ENCODE measurements at regions not wholly inside any gene's neighbourhood (a gene's known extent, or its start where the extent isn't known, plus 50 kb on each side); places are given as distances from the start of the nearest gene placed in this dataset.

DNA sequence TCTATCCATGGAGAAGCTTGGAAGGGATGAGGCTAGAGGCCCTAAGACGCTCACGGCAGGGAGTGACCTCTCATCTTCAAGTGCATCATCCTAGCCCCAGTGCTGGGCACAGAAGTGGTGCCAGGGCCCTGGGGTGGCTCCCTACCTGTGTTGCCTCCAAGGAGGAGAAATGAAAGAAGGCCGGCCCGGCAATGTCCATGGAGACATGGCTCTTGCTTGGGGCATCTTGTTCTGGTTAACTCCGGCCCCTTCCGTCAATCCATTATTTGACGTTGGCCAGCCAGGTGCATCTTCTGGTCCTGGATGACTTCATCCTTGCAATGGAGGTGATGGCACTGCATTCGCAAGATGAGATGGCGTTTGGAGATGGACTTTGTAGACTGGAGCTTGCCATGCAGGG lies 83.2 kb upstream of the ALDH1L1 start:
- no peaks in the 10 kb centered on the region for H3K36me3 Mint-ChIP-seq
- peaks cover 0 to 20% (median 4%) of the 10 kb centered on the region in 7 donors for H3K9me3 Mint-ChIP-seq
- no peaks in the 10 kb centered on the region for H4K20me1 ChIP-seq (ENCODE audit: insufficient read depth, low read length)
- H3K4me3 Mint-ChIP-seq, result no peak overlapping the region
- peaks cover 22 to 33% (median 33%) of the 10 kb centered on the region in 3 donors for H3K27me3 Mint-ChIP-seq (ENCODE audit: low read depth in 3 of 3)
- H3K9me3 ChIP-seq (replicated peaks in 1 of 2; ENCODE audit: control insufficient read depth in 1 of 2, insufficient read depth in 1 of 2, low read length in 2 of 2), result peaks cover 0 to 12% of the 10 kb centered on the region in 2 donors
- no peak for DNase-seq
- no peak overlapping the region for H3K9ac ChIP-seq (ENCODE audit: insufficient read depth, low read length, poor library complexity, severe bottlenecking)
- no peak overlapping the region for H2AFZ ChIP-seq (ENCODE audit: insufficient read depth, low read depth, low read length, poor library complexity, severe bottlenecking)
- no peaks in the 10 kb centered on the region for H3K36me3 ChIP-seq (replicated peaks in 1 of 2; ENCODE audit: control insufficient read depth in 1 of 2, insufficient read depth in 2 of 2, low read length in 2 of 2)
- peaks cover 39 to 61% of the 10 kb centered on the region in 2 donors for H3K4me1 ChIP-seq (ENCODE audit: control insufficient read depth in 1 of 2, insufficient read depth in 2 of 2, low read length in 2 of 2)
- intact Hi-C loops (cut with micrococcal nuclease), result no loop called here
- H3K27me3 ChIP-seq (ENCODE audit: control insufficient read depth in 2 of 2, insufficient read depth in 2 of 2, low read length in 2 of 2), result peaks cover 0 to 31% of the 10 kb centered on the region in 2 donors
- H3K4me2 ChIP-seq (replicated peaks; ENCODE audit: extremely low read depth, low read length, poor library complexity, severe bottlenecking), result no peak overlapping the region
- H3K27ac Mint-ChIP-seq, result no peak overlapping the region
- no peak for TF ChIP-seq CTCF (IDR thresholded peaks at IDR 0.05)
- peaks cover 46% of the 10 kb centered on the region for H3K4me1 Mint-ChIP-seq
- 97% methylated on average over 9 of the region's 9 CpGs for WGBS (ENCODE audit: insufficient coverage)
- H3K4me3 ChIP-seq (replicated peaks in 1 of 3; ENCODE audit: low read depth in 2 of 3, low read length in 3 of 3), result no peak overlapping the region
- H3K79me2 ChIP-seq (ENCODE audit: insufficient read depth, low read length), result no peaks in the 10 kb centered on the region
- no peak overlapping the region for H3K27ac ChIP-seq (ENCODE audit: low read depth in 1 of 2, low read length in 2 of 2)

DNA sequence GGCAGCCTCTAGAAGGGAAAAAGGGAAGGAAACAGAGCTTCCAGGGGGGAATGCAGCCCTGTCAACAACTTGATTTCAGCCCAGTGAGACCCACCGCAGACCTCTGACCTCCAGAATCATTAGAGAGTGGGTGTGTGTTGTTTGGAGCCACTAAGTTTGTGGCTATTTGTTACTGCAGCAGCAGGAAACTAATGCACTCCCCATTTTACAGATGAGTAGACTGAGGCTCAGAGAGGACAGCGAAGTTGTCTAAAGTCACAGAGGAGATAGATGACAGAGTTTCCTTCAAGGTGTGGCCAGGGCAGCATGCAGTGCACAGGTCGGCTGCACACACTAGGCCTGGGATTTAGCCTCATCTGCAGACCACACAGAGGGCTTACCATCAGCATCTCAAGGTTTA lies 81.8 kb upstream of the ALDH1L1 start:
- no peaks in the 10 kb centered on the region for H4K20me1 ChIP-seq (ENCODE audit: insufficient read depth, low read length)
- H3K36me3 ChIP-seq (replicated peaks in 1 of 2; ENCODE audit: control insufficient read depth in 1 of 2, insufficient read depth in 2 of 2, low read length in 2 of 2), result no peaks in the 10 kb centered on the region
- intact Hi-C loops (cut with micrococcal nuclease), result no loop called here
- no peak overlapping the region for H3K4me3 ChIP-seq (replicated peaks in 1 of 3; ENCODE audit: low read depth in 2 of 3, low read length in 3 of 3)
- H3K36me3 Mint-ChIP-seq, result no peaks in the 10 kb centered on the region
- no peak overlapping the region for H2AFZ ChIP-seq (ENCODE audit: insufficient read depth, low read depth, low read length, poor library complexity, severe bottlenecking)
- TF ChIP-seq CTCF (IDR thresholded peaks at IDR 0.05), result no peak
- H3K27me3 Mint-ChIP-seq (ENCODE audit: low read depth in 3 of 3), result peaks cover 13 to 21% (median 21%) of the 10 kb centered on the region in 3 donors
- peaks cover 44% of the 10 kb centered on the region for H3K4me1 Mint-ChIP-seq
- 86% methylated on average over 1 of the region's 3 CpGs for WGBS (ENCODE audit: insufficient coverage)
- no peak for DNase-seq
- no peak overlapping the region for H3K27ac Mint-ChIP-seq
- H3K9me3 ChIP-seq (replicated peaks in 1 of 2; ENCODE audit: control insufficient read depth in 1 of 2, insufficient read depth in 1 of 2, low read length in 2 of 2), result peaks cover 0 to 12% of the 10 kb centered on the region in 2 donors
- H3K4me3 Mint-ChIP-seq, result no peak overlapping the region
- peaks cover 37 to 58% of the 10 kb centered on the region in 2 donors for H3K4me1 ChIP-seq (ENCODE audit: control insufficient read depth in 1 of 2, insufficient read depth in 2 of 2, low read length in 2 of 2)
- peaks cover 0 to 20% (median 4%) of the 10 kb centered on the region in 7 donors for H3K9me3 Mint-ChIP-seq
- H3K9ac ChIP-seq (ENCODE audit: insufficient read depth, low read length, poor library complexity, severe bottlenecking), result no peak overlapping the region
- H3K79me2 ChIP-seq (ENCODE audit: insufficient read depth, low read length), result no peaks in the 10 kb centered on the region
- no peak overlapping the region for H3K4me2 ChIP-seq (replicated peaks; ENCODE audit: extremely low read depth, low read length, poor library complexity, severe bottlenecking)
- peaks cover 0 to 22% of the 10 kb centered on the region in 2 donors for H3K27me3 ChIP-seq (ENCODE audit: control insufficient read depth in 2 of 2, insufficient read depth in 2 of 2, low read length in 2 of 2)
- no peak overlapping the region for H3K27ac ChIP-seq (ENCODE audit: low read depth in 1 of 2, low read length in 2 of 2)
